ENCODE measurements at regions not wholly inside any gene's neighbourhood (a gene's known extent, or its start where the extent isn't known, plus 50 kb on each side); places are given as distances from the start of the nearest gene placed in this dataset.

- TF ChIP-seq, protein P1, sequence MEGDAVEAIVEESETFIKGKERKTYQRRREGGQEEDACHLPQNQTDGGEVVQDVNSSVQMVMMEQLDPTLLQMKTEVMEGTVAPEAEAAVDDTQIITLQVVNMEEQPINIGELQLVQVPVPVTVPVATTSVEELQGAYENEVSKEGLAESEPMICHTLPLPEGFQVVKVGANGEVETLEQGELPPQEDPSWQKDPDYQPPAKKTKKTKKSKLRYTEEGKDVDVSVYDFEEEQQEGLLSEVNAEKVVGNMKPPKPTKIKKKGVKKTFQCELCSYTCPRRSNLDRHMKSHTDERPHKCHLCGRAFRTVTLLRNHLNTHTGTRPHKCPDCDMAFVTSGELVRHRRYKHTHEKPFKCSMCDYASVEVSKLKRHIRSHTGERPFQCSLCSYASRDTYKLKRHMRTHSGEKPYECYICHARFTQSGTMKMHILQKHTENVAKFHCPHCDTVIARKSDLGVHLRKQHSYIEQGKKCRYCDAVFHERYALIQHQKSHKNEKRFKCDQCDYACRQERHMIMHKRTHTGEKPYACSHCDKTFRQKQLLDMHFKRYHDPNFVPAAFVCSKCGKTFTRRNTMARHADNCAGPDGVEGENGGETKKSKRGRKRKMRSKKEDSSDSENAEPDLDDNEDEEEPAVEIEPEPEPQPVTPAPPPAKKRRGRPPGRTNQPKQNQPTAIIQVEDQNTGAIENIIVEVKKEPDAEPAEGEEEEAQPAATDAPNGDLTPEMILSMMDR (IDR thresholded peaks at IDR 0.05): no peak
- TF ChIP-seq SIN3A (IDR thresholded peaks at IDR 0.05; ENCODE audit: borderline replicate concordance, insufficient read depth, low read depth, low read length): no peak
- TF ChIP-seq, protein P2, sequence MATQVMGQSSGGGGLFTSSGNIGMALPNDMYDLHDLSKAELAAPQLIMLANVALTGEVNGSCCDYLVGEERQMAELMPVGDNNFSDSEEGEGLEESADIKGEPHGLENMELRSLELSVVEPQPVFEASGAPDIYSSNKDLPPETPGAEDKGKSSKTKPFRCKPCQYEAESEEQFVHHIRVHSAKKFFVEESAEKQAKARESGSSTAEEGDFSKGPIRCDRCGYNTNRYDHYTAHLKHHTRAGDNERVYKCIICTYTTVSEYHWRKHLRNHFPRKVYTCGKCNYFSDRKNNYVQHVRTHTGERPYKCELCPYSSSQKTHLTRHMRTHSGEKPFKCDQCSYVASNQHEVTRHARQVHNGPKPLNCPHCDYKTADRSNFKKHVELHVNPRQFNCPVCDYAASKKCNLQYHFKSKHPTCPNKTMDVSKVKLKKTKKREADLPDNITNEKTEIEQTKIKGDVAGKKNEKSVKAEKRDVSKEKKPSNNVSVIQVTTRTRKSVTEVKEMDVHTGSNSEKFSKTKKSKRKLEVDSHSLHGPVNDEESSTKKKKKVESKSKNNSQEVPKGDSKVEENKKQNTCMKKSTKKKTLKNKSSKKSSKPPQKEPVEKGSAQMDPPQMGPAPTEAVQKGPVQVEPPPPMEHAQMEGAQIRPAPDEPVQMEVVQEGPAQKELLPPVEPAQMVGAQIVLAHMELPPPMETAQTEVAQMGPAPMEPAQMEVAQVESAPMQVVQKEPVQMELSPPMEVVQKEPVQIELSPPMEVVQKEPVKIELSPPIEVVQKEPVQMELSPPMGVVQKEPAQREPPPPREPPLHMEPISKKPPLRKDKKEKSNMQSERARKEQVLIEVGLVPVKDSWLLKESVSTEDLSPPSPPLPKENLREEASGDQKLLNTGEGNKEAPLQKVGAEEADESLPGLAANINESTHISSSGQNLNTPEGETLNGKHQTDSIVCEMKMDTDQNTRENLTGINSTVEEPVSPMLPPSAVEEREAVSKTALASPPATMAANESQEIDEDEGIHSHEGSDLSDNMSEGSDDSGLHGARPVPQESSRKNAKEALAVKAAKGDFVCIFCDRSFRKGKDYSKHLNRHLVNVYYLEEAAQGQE (IDR thresholded peaks at IDR 0.05; ENCODE audit: insufficient read depth in 1 of 2, low read depth in 2 of 2, low read length in 1 of 2): no peak
Measured at GRCh38 chr7:132680590-132680989, 104.3 kb upstream of the PLXNA4 start.

Data from Panc1 (cell line).